ENCODE measurements at regions not wholly inside any gene's neighbourhood (a gene's known extent, or its start where the extent isn't known, plus 50 kb on each side); places are given as distances from the start of the nearest gene placed in this dataset.
"Not testable (repeated sequence)": the region's sequence is repeated elsewhere in the genome, so short reads cannot be mapped to it uniquely, and the experiment has no call there.

DNA sequence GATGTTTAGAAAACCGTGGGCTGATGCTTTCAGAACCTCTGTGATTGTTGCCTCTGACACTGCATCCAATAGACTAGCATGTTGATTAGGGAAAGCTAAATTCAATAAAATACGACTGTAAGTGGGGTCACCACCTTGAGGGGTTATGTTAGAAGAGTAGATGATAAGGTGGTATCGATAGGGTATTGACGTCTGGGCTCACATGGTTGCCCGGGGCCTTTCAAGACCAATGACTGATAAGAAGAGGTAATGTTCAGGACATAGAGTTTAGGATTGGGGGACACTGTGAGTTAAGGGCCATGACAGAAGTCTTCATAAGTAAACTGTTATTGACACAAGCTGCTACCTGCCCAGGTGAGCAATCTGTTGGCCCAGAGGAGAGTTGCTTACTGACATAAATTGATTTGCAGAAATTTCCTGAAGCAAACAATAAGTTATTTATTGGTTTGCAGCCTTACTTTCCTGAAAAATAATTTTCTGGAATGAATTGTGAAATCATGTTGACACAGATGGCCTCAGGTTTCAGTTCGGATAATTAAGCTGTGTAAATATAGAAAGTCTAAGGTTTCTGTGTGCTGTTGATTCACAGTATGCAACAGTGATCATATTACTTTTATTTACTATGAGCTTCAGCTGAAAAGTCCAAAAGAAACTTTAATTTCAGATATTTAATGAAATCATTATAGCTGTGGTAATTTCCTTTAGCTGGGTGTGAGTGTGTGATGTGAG lies 289.9 kb upstream of the PRSS16 start:
- DNase-seq: peak; percentile 1

DNA sequence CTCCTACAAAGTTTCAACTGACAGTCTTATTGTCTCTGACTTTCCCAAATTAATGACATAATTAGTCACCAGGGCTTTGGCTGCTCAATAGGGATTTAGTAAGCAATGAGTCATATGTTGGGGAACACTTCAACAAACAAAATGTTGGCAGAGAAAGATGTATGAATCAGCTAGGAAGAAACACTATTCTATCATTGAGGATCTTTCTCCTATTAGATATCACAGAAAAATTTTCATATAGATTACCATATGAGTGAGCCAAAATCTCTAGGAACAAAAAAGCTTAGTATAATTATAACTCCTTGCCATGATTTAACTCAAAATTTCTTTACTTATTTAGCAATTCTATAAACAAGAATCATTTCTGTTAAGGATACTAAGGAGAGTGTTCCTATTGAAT lies 286.3 kb upstream of the PRSS16 start:
- not testable (repeated sequence) for DNase-seq

- DNase-seq: no peak
These were observed 245.1 kb upstream of the PRSS16 start for GRCh38 chr6:27002447-27002846.

DNA sequence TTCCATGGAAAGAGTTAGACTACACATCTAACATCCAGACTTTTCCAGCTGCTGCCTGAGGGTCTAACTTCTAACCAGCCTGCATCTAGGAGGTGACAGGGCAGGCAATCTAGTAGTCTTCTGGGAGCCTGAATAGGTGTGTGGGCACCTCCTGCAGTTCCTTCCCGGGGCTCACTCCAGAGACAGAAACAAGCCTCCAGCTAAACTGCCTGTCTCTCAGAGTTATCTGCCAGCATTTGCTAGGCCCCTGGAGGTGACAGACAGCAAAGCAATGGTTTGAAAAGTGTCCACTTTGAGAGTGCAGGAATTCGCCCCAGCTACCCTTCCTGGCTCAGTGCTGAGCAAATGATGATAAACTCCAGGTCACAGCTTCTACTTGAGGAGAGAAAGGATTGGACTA lies 240.5 kb upstream of the PRSS16 start:
- DNase-seq: no peak

- DNase-seq: not testable (repeated sequence)
These were observed 238.9 kb upstream of the PRSS16 start for GRCh38 chr6:27008613-27009012.

- DNase-seq: not testable (repeated sequence)
These were observed 233.4 kb upstream of the PRSS16 start for GRCh38 chr6:27014053-27014452.

- no peak for DNase-seq
These were observed 230.8 kb upstream of the PRSS16 start for GRCh38 chr6:27016689-27017088.

GRCh38 chr6:27018401-27018800 lies 229.1 kb upstream of the PRSS16 start:
- DNase-seq: not testable (repeated sequence)

GRCh38 chr6:27019651-27020552 lies 227.6 kb upstream of the PRSS16 start:
- peak; percentile 70 for DNase-seq

DNA sequence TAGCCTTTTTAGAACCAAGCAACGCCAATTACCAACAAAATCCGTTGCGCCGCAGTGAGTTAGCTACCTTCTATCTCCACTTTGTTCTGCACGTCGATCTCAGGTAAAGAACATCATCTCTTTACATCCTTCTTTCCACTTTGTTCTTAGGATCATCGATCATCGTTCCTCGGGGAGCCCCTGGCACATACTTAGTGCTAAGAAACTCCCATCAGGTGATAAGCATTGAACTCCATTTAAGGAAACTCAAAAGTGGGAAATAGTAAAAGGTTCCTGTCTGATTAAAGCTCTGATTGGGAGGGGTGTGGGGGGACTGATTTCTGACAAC lies 227.0 kb upstream of the PRSS16 start:
- DNase-seq: no peak

DNA sequence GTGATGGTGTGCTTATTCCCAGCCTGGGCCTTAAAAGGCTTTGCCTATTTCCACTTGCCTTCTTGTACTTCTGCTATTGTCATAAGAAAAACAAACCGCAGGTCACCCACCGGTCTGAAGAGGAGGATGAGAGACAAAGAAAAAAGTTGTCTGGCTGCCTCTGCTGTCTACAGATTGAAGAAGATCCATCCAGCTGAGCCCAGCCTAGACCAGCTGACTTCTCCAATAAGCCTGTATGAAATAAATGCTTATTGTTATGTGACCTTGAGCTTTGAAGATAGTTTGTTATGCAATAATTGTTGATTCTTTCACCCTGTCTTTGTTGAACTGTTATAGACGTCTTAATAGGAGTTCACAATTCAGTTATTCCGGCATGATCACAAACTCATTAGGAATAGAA lies 223.8 kb upstream of the PRSS16 start:
- DNase-seq: no peak

DNA sequence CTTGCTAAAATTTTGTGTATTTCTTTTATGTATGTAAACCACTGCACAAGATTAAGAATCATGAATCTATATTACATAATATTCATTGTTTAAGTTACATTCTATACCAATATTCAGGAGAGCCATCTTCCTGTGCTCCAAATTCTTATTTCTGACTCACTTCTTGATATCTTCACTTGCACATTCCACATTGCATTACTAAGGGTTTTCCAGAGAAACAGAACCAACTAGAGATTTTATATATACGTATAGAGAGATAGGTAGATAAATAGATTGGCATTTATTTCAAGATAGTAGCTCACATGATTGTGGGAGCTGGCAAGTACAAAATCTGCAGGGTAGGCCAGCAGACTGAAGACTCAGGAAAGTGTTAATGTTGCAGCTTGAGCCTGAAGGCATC lies 222.2 kb upstream of the PRSS16 start:
- DNase-seq: no peak

GRCh38 chr6:27026361-27026760 lies 221.1 kb upstream of the PRSS16 start:
- DNase-seq: no peak

DNA sequence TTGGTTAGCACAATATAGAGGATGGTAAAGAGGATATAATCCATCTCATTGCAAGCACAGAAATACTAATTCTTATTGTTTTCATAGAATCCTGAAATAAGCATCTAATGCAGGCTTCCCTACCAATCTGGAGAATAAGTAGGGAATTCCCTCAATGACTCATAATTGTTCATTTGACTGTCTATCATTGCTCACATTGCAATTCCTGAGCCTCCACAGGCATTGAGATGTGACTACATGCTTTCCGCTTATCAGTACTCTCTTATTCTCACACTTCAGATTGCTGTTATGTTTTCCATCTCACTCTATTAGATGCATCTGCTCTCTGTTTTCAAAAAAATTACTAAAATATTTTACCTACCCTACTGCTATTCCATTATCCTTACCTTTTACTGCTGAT lies 216.2 kb upstream of the PRSS16 start:
- DNase-seq: no peak

DNA sequence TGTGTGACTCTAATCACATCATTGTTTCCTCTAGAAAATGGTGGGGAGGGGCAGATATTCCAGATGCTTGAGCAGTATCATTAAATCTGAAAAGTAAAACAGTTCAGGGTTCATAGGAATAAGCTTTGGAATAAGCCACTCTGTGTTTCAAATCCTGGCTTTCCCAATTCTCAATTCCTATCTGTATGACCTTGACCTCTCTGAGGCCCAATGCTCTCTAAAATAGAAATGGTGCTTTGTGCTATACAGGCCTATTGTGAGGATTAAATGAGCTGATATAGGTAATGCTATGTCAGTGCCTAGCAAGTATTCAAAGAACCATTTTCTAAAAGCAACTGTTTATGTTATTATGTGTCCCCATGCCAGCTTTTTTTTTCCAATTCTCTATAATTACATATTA lies 209.0 kb upstream of the PRSS16 start:
- no peak for DNase-seq

GRCh38 chr6:27040244-27041042 lies 207.1 kb upstream of the PRSS16 start:
- DNase-seq: no peak

GRCh38 chr6:27043244-27043643 lies 204.3 kb upstream of the PRSS16 start:
- DNase-seq: no peak

GRCh38 chr6:27045131-27045530 lies 202.4 kb upstream of the PRSS16 start:
- DNase-seq: not testable (repeated sequence)

GRCh38 chr6:27047725-27048124 lies 199.8 kb upstream of the PRSS16 start:
- not testable (repeated sequence) for DNase-seq

GRCh38 chr6:27049863-27050781 lies 197.4 kb upstream of the PRSS16 start:
- no peak for DNase-seq

- DNase-seq: not testable (repeated sequence)
These were observed 195.3 kb upstream of the PRSS16 start for GRCh38 chr6:27052082-27052730.

- DNase-seq: no peak
These were observed 194.8 kb upstream of the PRSS16 start for GRCh38 chr6:27052731-27053082.
